Breast epithelium (tissue), 3 donors: ENCODE measurements at regions not wholly inside any gene's neighbourhood (a gene's known extent, or its start where the extent isn't known, plus 50 kb on each side); places are given as distances from the start of the nearest gene placed in this dataset.

Experiments used
- POLR2A ChIP-seq: fragments of 450-650 bp; IDR thresholded peaks from one replicate; pipeline ENCODE4 v1.6.1; 2016; ENCODE audit warnings: antibody characterized with exemption, mild to moderate bottlenecking, moderate library complexity
- TF ChIP-seq, protein P1 (sequence below), 3 donors: fragments of 450-650 bp; IDR thresholded peaks; one replicate each; pipeline ENCODE4 v1.5.1; 2016 to 2017; ENCODE audit warnings: antibody characterized with exemption in 3 of 3, mild to moderate bottlenecking in 3 of 3, moderate library complexity in 3 of 3

GRCh38 chr7:63927261-63927660 lies 71.4 kb upstream of the ZNF722 start:
- TF ChIP-seq, protein P1, sequence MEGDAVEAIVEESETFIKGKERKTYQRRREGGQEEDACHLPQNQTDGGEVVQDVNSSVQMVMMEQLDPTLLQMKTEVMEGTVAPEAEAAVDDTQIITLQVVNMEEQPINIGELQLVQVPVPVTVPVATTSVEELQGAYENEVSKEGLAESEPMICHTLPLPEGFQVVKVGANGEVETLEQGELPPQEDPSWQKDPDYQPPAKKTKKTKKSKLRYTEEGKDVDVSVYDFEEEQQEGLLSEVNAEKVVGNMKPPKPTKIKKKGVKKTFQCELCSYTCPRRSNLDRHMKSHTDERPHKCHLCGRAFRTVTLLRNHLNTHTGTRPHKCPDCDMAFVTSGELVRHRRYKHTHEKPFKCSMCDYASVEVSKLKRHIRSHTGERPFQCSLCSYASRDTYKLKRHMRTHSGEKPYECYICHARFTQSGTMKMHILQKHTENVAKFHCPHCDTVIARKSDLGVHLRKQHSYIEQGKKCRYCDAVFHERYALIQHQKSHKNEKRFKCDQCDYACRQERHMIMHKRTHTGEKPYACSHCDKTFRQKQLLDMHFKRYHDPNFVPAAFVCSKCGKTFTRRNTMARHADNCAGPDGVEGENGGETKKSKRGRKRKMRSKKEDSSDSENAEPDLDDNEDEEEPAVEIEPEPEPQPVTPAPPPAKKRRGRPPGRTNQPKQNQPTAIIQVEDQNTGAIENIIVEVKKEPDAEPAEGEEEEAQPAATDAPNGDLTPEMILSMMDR (IDR thresholded peaks at IDR 0.05), result no peak
- TF ChIP-seq POLR2A, result no peak
